HG03565 (cell line): ENCODE measurements at regions not wholly inside any gene's neighbourhood (a gene's known extent, or its start where the extent isn't known, plus 50 kb on each side); places are given as distances from the start of the nearest gene placed in this dataset.
"Not testable (repeated sequence)": the region's sequence is repeated elsewhere in the genome, so short reads cannot be mapped to it uniquely, and the experiment has no call there.

Source experiments
- ATAC-seq: cut with Tn5 transposase; IDR thresholded peaks from one replicate; pipeline ENCODE4 v1.9.1; 2021; ENCODE audit warnings: mild to moderate bottlenecking, moderate library complexity; ENCODE audit not compliant: unreplicated experiment

- ATAC-seq: not testable (repeated sequence)
These were observed 151.2 kb upstream of the SMIM30 start for GRCh38 chr7:113269592-113269991.

- ATAC-seq: no peak
These were observed 150.4 kb upstream of the SMIM30 start for GRCh38 chr7:113268757-113269156.

- ATAC-seq: no peak
These were observed 149.5 kb upstream of the SMIM30 start for GRCh38 chr7:113267885-113268284.

- ATAC-seq: peak; percentile 89
These were observed 148.9 kb upstream of the SMIM30 start for GRCh38 chr7:113267271-113267670.

GRCh38 chr7:113263749-113264148, 145.4 kb upstream of the SMIM30 start:
- ATAC-seq: no peak

- ATAC-seq: not testable (repeated sequence)
These were observed 144.9 kb upstream of the SMIM30 start for GRCh38 chr7:113263215-113263742.

GRCh38 chr7:113256883-113257531, 138.7 kb upstream of the SMIM30 start:
- ATAC-seq: no peak

GRCh38 chr7:113247198-113247597, 128.8 kb upstream of the SMIM30 start:
- ATAC-seq: no peak

GRCh38 chr7:113246738-113247137, 128.4 kb upstream of the SMIM30 start:
- ATAC-seq: no peak

- no peak for ATAC-seq
These were observed 114.5 kb upstream of the SMIM30 start for GRCh38 chr7:113232885-113233284.

GRCh38 chr7:113230691-113231090, 112.3 kb upstream of the SMIM30 start:
- ATAC-seq: no peak

- ATAC-seq: no peak
These were observed 99.0 kb upstream of the SMIM30 start for GRCh38 chr7:113217314-113217713.

GRCh38 chr7:113216038-113216437, 97.7 kb upstream of the SMIM30 start:
- no peak for ATAC-seq

- no peak for ATAC-seq
These were observed 91.3 kb upstream of the SMIM30 start for GRCh38 chr7:113209449-113210203.

GRCh38 chr7:113207931-113208330, 89.6 kb upstream of the SMIM30 start:
- no peak for ATAC-seq

- ATAC-seq: no peak
These were observed 89.1 kb upstream of the SMIM30 start for GRCh38 chr7:113207441-113207840.

GRCh38 chr7:113204415-113204814, 86.1 kb upstream of the SMIM30 start:
- ATAC-seq: no peak

- no peak for ATAC-seq
These were observed 83.9 kb upstream of the SMIM30 start for GRCh38 chr7:113202284-113202683.

GRCh38 chr7:113200281-113200680, 81.9 kb upstream of the SMIM30 start:
- no peak for ATAC-seq

- ATAC-seq: no peak
These were observed 81.5 kb upstream of the SMIM30 start for GRCh38 chr7:113199841-113200240.

- ATAC-seq: no peak
These were observed 80.8 kb upstream of the SMIM30 start for GRCh38 chr7:113199136-113199535.

- no peak for ATAC-seq
These were observed 79.9 kb upstream of the SMIM30 start for GRCh38 chr7:113198226-113198625.
